LNCaP clone FGC (cell line): ENCODE measurements at regions not wholly inside any gene's neighbourhood (a gene's known extent, or its start where the extent isn't known, plus 50 kb on each side); places are given as distances from the start of the nearest gene placed in this dataset.

Experiments used
- DNase-seq: peaks from one replicate; pipeline ENCODE4 v3.0.0-alpha.2; 2011; ENCODE audit warnings: low read depth
- H3K4me3 ChIP-seq: 2 replicates; pipeline ENCODE4 v1.5.1; 2011; ENCODE audit warnings: mild to moderate bottlenecking, low read depth, low read length, control low read depth
- CTCF ChIP-seq: IDR thresholded peaks from 2 replicates; pipeline ENCODE4 v1.5.1; 2012; ENCODE audit warnings: mild to moderate bottlenecking; ENCODE audit not compliant: control insufficient read depth, insufficient read depth; ENCODE audit errors: extremely low read depth

GRCh38 chr18:11247381-11247970 is 98.1 kb upstream of the PIEZO2 start:
- no peak overlapping the region for H3K4me3 ChIP-seq
- DNase-seq = no peak
- TF ChIP-seq CTCF = no peak

- no peak overlapping the region for H3K4me3 ChIP-seq
- DNase-seq = no peak
- TF ChIP-seq CTCF = no peak
These were observed 97.3 kb upstream of the PIEZO2 start for GRCh38 chr18:11246495-11247300.

- DNase-seq = no peak
- no peak overlapping the region for H3K4me3 ChIP-seq
- no peak for TF ChIP-seq CTCF
These were observed 96.5 kb upstream of the PIEZO2 start for GRCh38 chr18:11245879-11246278.

- TF ChIP-seq CTCF = no peak
- no peak for DNase-seq
- no peak overlapping the region for H3K4me3 ChIP-seq
These were observed 88.1 kb upstream of the PIEZO2 start for GRCh38 chr18:11237484-11237883.

- no peak for DNase-seq
- no peak overlapping the region for H3K4me3 ChIP-seq
These were observed 87.7 kb upstream of the PIEZO2 start for GRCh38 chr18:11237066-11237465.

GRCh38 chr18:11224153-11224552 is 74.8 kb upstream of the PIEZO2 start:
- H3K4me3 ChIP-seq = no peak overlapping the region
- TF ChIP-seq CTCF = no peak
- no peak for DNase-seq

More at GRCh38 chr18:11237066-11237465, 87.7 kb upstream of the PIEZO2 start:
- TF ChIP-seq CTCF = no peak
